Pancreas (tissue), 10 donors: ENCODE measurements at regions not wholly inside any gene's neighbourhood (a gene's known extent, or its start where the extent isn't known, plus 50 kb on each side); places are given as distances from the start of the nearest gene placed in this dataset.

ENCODE experiments used
- ATAC-seq, 4 donors: fragments of 200-7000 bp; cut with Tn5 transposase; one replicate each; pipeline versions ENCODE4 v1.8.0 to v1.9.1; 2020; ENCODE audit warnings: mild to moderate bottlenecking in 4 of 4, moderate library complexity in 4 of 4
- DNase-seq, 6 donors: peaks; one replicate each; pipeline ENCODE4 v3.0.0-alpha.2; 2020
- FAIRE-seq: peaks from 2 replicates; lab custom pipeline; 2012; peaks lifted over from hg19 to GRCh38; lab: Jason Lieb, UNC
- H3K27ac ChIP-seq, 4 donors: fragments of 200-600 bp; sonication (generic); 1 replicate in 3 of 4; 2 replicates in 1 of 4; pipeline versions ENCODE4 v1.5.0 to v1.8.0; 2020
- H3K27me3 ChIP-seq, 4 donors: fragments of 200-600 bp; one replicate each; pipeline ENCODE4 v1.8.0; 2021
- H3K36me3 ChIP-seq, 3 donors: fragments of 200-600 bp; sonication (generic) in 1 of 3; one replicate each; pipeline versions ENCODE4 v1.5.0 to v1.8.0; 2020 to 2021
- H3K4me1 ChIP-seq, 3 donors: fragments of 200-600 bp; one replicate each; pipeline ENCODE4 v1.8.0; 2021
- H3K4me3 ChIP-seq, 4 donors: fragments of 200-600 bp; sonication (generic) in 2 of 4; one replicate each; pipeline versions ENCODE4 v1.5.0 to v1.8.0; 2020 to 2021
- H3K9me3 ChIP-seq, 4 donors: fragments of 200-600 bp; one replicate each; pipeline ENCODE4 v1.8.0; 2021
- CTCF ChIP-seq, 4 donors: fragments of 200-600 bp; sonication (generic) in 3 of 4; IDR thresholded peaks; one replicate each; pipeline versions ENCODE4 v1.5.0 to v1.8.0; 2021; ENCODE audit warnings: antibody characterized with exemption in 4 of 4
- WGBS, 2 donors: extraction: QIAGEN DNeasy Blood & Tissue Kit; methylation state at CpG; one replicate each; pipeline ENCODE4 v1.1.7; 2013; 5-methylcytosine and 5-hydroxymethylcytosine counted together
- intact Hi-C, 3 donors: fragments of 100-400 bp; cut with DNase I; formaldehyde crosslinking; loops; one replicate each; pipeline versions ENCODE4 v1.11.1 to v1.14.2; 2022
- donor health status: healthy with polysubstance abuse.
- donor health status: DM: no; HTN: no; CAD: no; lungs with moderate emphysema.
- donor health status: DM: no; HTN: no; CAD: no.
- donor health status: control.
- donor health status: control.
- donor health status: Bipolar disorder and iron deficiency.
- donor health status: DM: yes; HTN: yes; CAD: no.
- donor health status: DM: no; HTN: no; CAD: no.
- donor health status: DM: no; HTN: no; CAD: no.
- donor health status: DM: yes; HTN: yes; CAD: no.

GRCh38 chr3:153951276-153951675 is 169.9 kb upstream of the ARHGEF26 start:
- FAIRE-seq (no peak), ATAC-seq (no peak), DNase-seq (no peak)
- H3K36me3 ChIP-seq: no peaks in the 10 kb centered on the region
- H3K4me3 ChIP-seq: no peak overlapping the region
- no peak overlapping the region for H3K27ac ChIP-seq
- no peaks in the 10 kb centered on the region for H3K27me3 ChIP-seq
- intact Hi-C loops: no loop called here
- H3K9me3 ChIP-seq: no peaks in the 10 kb centered on the region
- H3K4me1 ChIP-seq: no peaks in the 10 kb centered on the region
- TF ChIP-seq CTCF (IDR thresholded peaks at IDR 0.05): no peak
- 34 to 41% methylated on average over 2 of the region's 2 CpGs for WGBS, 2 donors

- H3K4me1 ChIP-seq: no peaks in the 10 kb centered on the region
- intact Hi-C loops: no loop called here
- WGBS, 2 donors: 67 to 73% methylated on average over 7 of the region's 7 CpGs
- H3K4me3 ChIP-seq: no peak overlapping the region
- H3K27ac ChIP-seq: no peak overlapping the region
- ATAC-seq (no peak), FAIRE-seq (no peak), DNase-seq (no peak)
- no peaks in the 10 kb centered on the region for H3K9me3 ChIP-seq
- H3K27me3 ChIP-seq: no peaks in the 10 kb centered on the region
- no peaks in the 10 kb centered on the region for H3K36me3 ChIP-seq
- TF ChIP-seq CTCF (IDR thresholded peaks at IDR 0.05): no peak
Observed at GRCh38 chr3:153952091-153952490, 169.1 kb upstream of the ARHGEF26 start.

- no peak overlapping the region for H3K27ac ChIP-seq
- no peaks in the 10 kb centered on the region for H3K36me3 ChIP-seq
- FAIRE-seq (no peak), DNase-seq (no peak), ATAC-seq (no peak)
- 39 to 45% methylated on average over 5 of the region's 5 CpGs for WGBS, 2 donors
- H3K4me1 ChIP-seq: no peaks in the 10 kb centered on the region
- no peak for TF ChIP-seq CTCF (IDR thresholded peaks at IDR 0.05)
- no peak overlapping the region for H3K4me3 ChIP-seq
- H3K27me3 ChIP-seq: no peaks in the 10 kb centered on the region
- intact Hi-C loops: no loop called here
- H3K9me3 ChIP-seq: no peaks in the 10 kb centered on the region
Observed at GRCh38 chr3:153956613-153957012, 164.6 kb upstream of the ARHGEF26 start.

GRCh38 chr3:153957421-153957820 is 163.8 kb upstream of the ARHGEF26 start:
- intact Hi-C loops: no loop called here
- Histone ChIP-seq H3K9me3 (no peaks in the 10 kb centered on the region), H3K4me1 (no peaks in the 10 kb centered on the region), H3K27me3 (no peaks in the 10 kb centered on the region), H3K4me3 (no peak overlapping the region), H3K36me3 (no peaks in the 10 kb centered on the region), H3K27ac (no peak overlapping the region)
- FAIRE-seq: peak; percentile 23
- no peak for DNase-seq
- no peak for TF ChIP-seq CTCF (IDR thresholded peaks at IDR 0.05)
- 41 to 54% methylated on average over 1 of the region's 1 CpG for WGBS, 2 donors
- ATAC-seq: no peak

GRCh38 chr3:153958635-153959595 is 162.3 kb upstream of the ARHGEF26 start:
- no peak for TF ChIP-seq CTCF (IDR thresholded peaks at IDR 0.05)
- H3K27me3 ChIP-seq: no peaks in the 10 kb centered on the region
- intact Hi-C loops: no loop called here
- ATAC-seq (no peak), DNase-seq (no peak), FAIRE-seq (no peak)
- H3K4me3 ChIP-seq: no peak overlapping the region
- no peaks in the 10 kb centered on the region for H3K9me3 ChIP-seq
- no peaks in the 10 kb centered on the region for H3K36me3 ChIP-seq
- H3K27ac ChIP-seq: no peak overlapping the region
- WGBS, 2 donors: 56 to 67% methylated on average over 9 of the region's 9 CpGs
- H3K4me1 ChIP-seq: no peaks in the 10 kb centered on the region
